Endothelial cell of umbilical vein (primary cell): ENCODE measurements at regions not wholly inside any gene's neighbourhood (a gene's known extent, or its start where the extent isn't known, plus 50 kb on each side); places are given as distances from the start of the nearest gene placed in this dataset.

Experiments used
- BruUV-seq: library from RNA; stranded (reverse); fragments of 400-500 nt; replicated peaks from 2 replicates; lab custom pipeline; 2021; lab: Mats Ljungman, UMichigan
- CTCF ChIA-PET: fragments of 300-600, 350-600 bp; sonication (Branson Sonifier 250); formaldehyde crosslinking; loops from one replicate; lab custom pipeline; 2021; ENCODE audit warnings: antibody characterized with exemption, inconsistent platforms; lab: Charles Lee
- POLR2A ChIA-PET: fragments of 300-600, 350-600 bp; sonication (Branson Sonifier 250); formaldehyde crosslinking; loops from one replicate; lab custom pipeline; 2021; ENCODE audit warnings: antibody characterized with exemption, inconsistent platforms; lab: Charles Lee
- DNase-seq: peaks from one replicate; pipeline ENCODE4 v3.0.0-alpha.2; 2011; ENCODE audit warnings: low read depth, low spot score
- FAIRE-seq: peaks from 2 replicates; lab custom pipeline; 2011; peaks lifted over from hg19 to GRCh38; lab: Jason Lieb, UNC
- H2AFZ ChIP-seq: 2 replicates; pipeline ENCODE4 v1.6.0; 2012; ENCODE audit warnings: low read depth, low read length, control low read depth, inconsistent platforms
- H3K27ac ChIP-seq: 2 replicates; pipeline ENCODE4 v1.5.1; 2011; ENCODE audit warnings: low read depth, mild to moderate bottlenecking, control low read depth, low read length, moderate library complexity; ENCODE audit not compliant: insufficient read depth
- H3K27me3 ChIP-seq, 2 experiments: 2 replicates each; pipeline versions ENCODE4 v1.6.0 to v1.6.1; 2011; ENCODE audit warnings: low read length in 2 of 2, mixed read lengths in 1 of 2; ENCODE audit not compliant: control insufficient read depth in 2 of 2, insufficient read depth in 2 of 2
- H3K36me3 ChIP-seq, 2 experiments: 2 replicates in 1 of 2; 3 replicates in 1 of 2; pipeline ENCODE4 v1.5.1; 2011; ENCODE audit warnings: low read length in 2 of 2, mild to moderate bottlenecking in 1 of 2, moderate library complexity in 1 of 2; ENCODE audit not compliant: control insufficient read depth in 2 of 2, insufficient read depth in 2 of 2; ENCODE audit errors: extremely low read depth in 1 of 2
- H3K4me1 ChIP-seq: 3 replicates; pipeline ENCODE4 v1.5.1; 2011; ENCODE audit warnings: mild to moderate bottlenecking, low read length; ENCODE audit not compliant: control insufficient read depth, insufficient read depth; ENCODE audit errors: extremely low read depth
- H3K4me2 ChIP-seq: 2 replicates; pipeline ENCODE4 v1.6.1; 2011; ENCODE audit warnings: low read length, control low read depth, mixed read lengths; ENCODE audit not compliant: insufficient read depth
- H3K4me3 ChIP-seq, 3 experiments: fragments of 200-600 bp in 1 of 3; sonication (generic), shearing (Covaris generic) in 1 of 3; replicated peaks in 1 of 3; 2 replicates each; pipeline ENCODE4 v1.5.1; 2011 to 2016; ENCODE audit warnings: control low read depth in 3 of 3, low read length in 3 of 3, mild to moderate bottlenecking in 2 of 3, inconsistent platforms in 1 of 3, low read depth in 1 of 3, moderate library complexity in 1 of 3; ENCODE audit not compliant: insufficient read depth in 1 of 3
- H3K79me2 ChIP-seq: 2 replicates; pipeline ENCODE4 v1.6.0; 2012; ENCODE audit warnings: low read length, inconsistent platforms; ENCODE audit not compliant: control insufficient read depth, insufficient read depth
- H3K9ac ChIP-seq: replicated peaks from 2 replicates; pipeline ENCODE3; 2011; ENCODE audit warnings: low read length, control low read depth; ENCODE audit not compliant: insufficient read depth; ENCODE audit errors: extremely low read depth
- H3K9me1 ChIP-seq: replicated peaks from 3 replicates; pipeline ENCODE4 v1.6.0; 2011; ENCODE audit warnings: mild to moderate bottlenecking, low read length; ENCODE audit not compliant: control insufficient read depth, insufficient read depth; ENCODE audit errors: extremely low read depth
- H3K9me3 ChIP-seq: replicated peaks from 2 replicates; pipeline ENCODE4 v1.5.1; 2012; ENCODE audit warnings: low read length, inconsistent platforms; ENCODE audit not compliant: control insufficient read depth, insufficient read depth
- H4K20me1 ChIP-seq: replicated peaks from 2 replicates; pipeline ENCODE3; 2011; ENCODE audit warnings: mild to moderate bottlenecking, low read length; ENCODE audit not compliant: control insufficient read depth, insufficient read depth; ENCODE audit errors: extremely low read depth
- EZH2 ChIP-seq: IDR thresholded peaks from 2 replicates; pipeline ENCODE4 v1.6.1; 2012; ENCODE audit warnings: borderline replicate concordance, low read depth, mild to moderate bottlenecking, moderate library complexity, low read length, inconsistent platforms; ENCODE audit not compliant: severe bottlenecking
- FOS ChIP-seq: IDR thresholded peaks from 2 replicates; pipeline ENCODE4 v1.6.1; 2011; ENCODE audit warnings: mild to moderate bottlenecking, low read length, moderate library complexity, borderline replicate concordance; ENCODE audit not compliant: insufficient read depth
- GATA2 ChIP-seq: IDR thresholded peaks from 2 replicates; pipeline ENCODE4 v1.7.0; 2011; ENCODE audit warnings: low read depth, mild to moderate bottlenecking, moderate library complexity, mixed read lengths, low read length; ENCODE audit not compliant: insufficient read length, insufficient read depth
- JUN ChIP-seq: IDR thresholded peaks from 2 replicates; pipeline ENCODE4 v1.6.1; 2011; ENCODE audit warnings: borderline replicate concordance, low read depth; ENCODE audit not compliant: insufficient read length, insufficient read depth
- MYC ChIP-seq: IDR thresholded peaks from one replicate; pipeline ENCODE4 v1.6.1; 2011; ENCODE audit warnings: mild to moderate bottlenecking, low read depth, low read length
- POLR2A ChIP-seq: IDR thresholded peaks from 2 replicates; pipeline ENCODE4 v1.6.1; 2012; ENCODE audit warnings: low read depth, mild to moderate bottlenecking, control low read depth, low read length
- POLR2AphosphoS5 ChIP-seq: IDR thresholded peaks from 2 replicates; pipeline ENCODE4 v1.6.1; 2012; ENCODE audit warnings: low read depth, mild to moderate bottlenecking, control low read depth, low read length, moderate library complexity; ENCODE audit not compliant: insufficient read depth
- dilution Hi-C: fragments of 300-500 bp; cut with MboI; formaldehyde crosslinking; loops from one replicate; pipeline ENCODE4 v1.15.0; 2019; ENCODE audit warnings: low sequenced_read_pairs; ENCODE audit not compliant: extremely low pct_ligation_motif_present
- intact Hi-C: fragments of 100-400 bp; cut with micrococcal nuclease; formaldehyde crosslinking; loops from one replicate; pipeline ENCODE4 v1.10.0; 2022
- TF ChIP-seq, protein P1 (sequence below): IDR thresholded peaks from 2 replicates; pipeline ENCODE4 v1.6.1; 2011; ENCODE audit not compliant: insufficient read depth, insufficient read length
- TF ChIP-seq, protein P2 (sequence below), 2 donors: IDR thresholded peaks; 1 replicate in 1 of 2; 2 replicates in 1 of 2; pipeline ENCODE4 v1.5.1; 2011; ENCODE audit warnings: low read length in 2 of 2, mild to moderate bottlenecking in 2 of 2, moderate library complexity in 2 of 2, control low read depth in 1 of 2, inconsistent platforms in 1 of 2, low read depth in 1 of 2; ENCODE audit not compliant: insufficient read depth in 1 of 2; ENCODE audit errors: extremely low read depth in 1 of 2

DNA sequence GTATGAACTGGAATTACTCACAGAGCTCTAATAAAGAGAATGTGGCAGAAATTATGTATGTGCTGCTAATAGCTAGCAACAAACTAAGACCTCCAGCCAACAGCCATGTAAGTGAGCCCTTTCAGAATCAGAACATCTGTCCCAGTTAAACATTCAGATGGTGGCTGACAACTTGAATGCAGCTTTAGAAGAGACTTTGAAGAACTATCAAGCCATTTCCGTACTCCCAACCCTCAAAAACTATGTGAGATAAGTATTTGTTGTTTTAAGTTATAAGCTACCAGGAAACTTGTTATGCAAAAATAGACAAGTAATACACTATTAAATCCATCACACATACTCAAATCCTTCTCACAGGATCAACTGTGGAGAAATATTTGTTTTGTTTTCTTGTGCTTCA lies 205.2 kb upstream of the EDIL3 start:
- ChIA-PET CTCF (interaction anchor here (0.6 kb wide), 1 partner anchor 22 kb away, joined by 3 read pairs; no protein-coding TSS in a partner anchor), POLR2A (no interaction called here)
- Histone ChIP-seq H3K9me1 (no peaks in the 10 kb centered on the region), H3K4me2 (no peak overlapping the region), H4K20me1 (no peaks in the 10 kb centered on the region), H3K4me3 (no peak overlapping the region), H3K79me2 (no peaks in the 10 kb centered on the region), H3K36me3 (no peaks in the 10 kb centered on the region), H3K4me1 (no peaks in the 10 kb centered on the region), H3K9me3 (no peaks in the 10 kb centered on the region), H3K27me3 (no peaks in the 10 kb centered on the region), H3K9ac (no peak overlapping the region), H3K27ac (no peak overlapping the region), H2AFZ (no peak overlapping the region)
- no TSS peak for BruUV-seq
- intact Hi-C loops (no loop called here), dilution Hi-C loops (no loop called here)
- FAIRE-seq (no peak), DNase-seq (no peak)
- TF ChIP-seq, protein P1, sequence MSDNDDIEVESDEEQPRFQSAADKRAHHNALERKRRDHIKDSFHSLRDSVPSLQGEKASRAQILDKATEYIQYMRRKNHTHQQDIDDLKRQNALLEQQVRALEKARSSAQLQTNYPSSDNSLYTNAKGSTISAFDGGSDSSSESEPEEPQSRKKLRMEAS: no peak

DNA sequence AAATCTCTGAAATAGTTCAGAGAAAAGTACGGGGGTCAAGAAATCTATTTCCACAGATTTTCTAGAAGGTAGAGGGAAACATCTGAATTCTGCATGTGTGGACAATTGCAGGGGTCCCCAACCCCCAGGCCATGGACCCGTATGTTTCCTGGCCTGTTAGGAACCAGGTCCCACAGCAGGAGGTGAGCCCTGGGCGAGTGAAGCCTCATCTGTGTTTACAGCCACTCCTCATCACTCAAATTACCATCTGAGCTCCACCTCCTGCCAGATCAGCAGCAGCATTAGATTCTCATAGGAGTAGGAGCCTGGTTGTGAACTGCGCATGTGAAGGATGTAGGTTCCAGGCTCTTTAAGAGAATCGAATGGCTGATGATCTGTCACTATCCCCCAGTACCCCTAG lies 200.5 kb upstream of the EDIL3 start:
- Histone ChIP-seq H3K27ac (no peak overlapping the region), H3K79me2 (no peaks in the 10 kb centered on the region), H2AFZ (no peak overlapping the region), H3K4me1 (no peaks in the 10 kb centered on the region), H3K9me1 (no peaks in the 10 kb centered on the region), H3K9ac (no peak overlapping the region), H3K4me3 (no peak overlapping the region), H4K20me1 (no peaks in the 10 kb centered on the region), H3K4me2 (no peak overlapping the region), H3K9me3 (no peaks in the 10 kb centered on the region), H3K27me3 (no peaks in the 10 kb centered on the region), H3K36me3 (no peaks in the 10 kb centered on the region)
- intact Hi-C loops: no loop called here
- BruUV-seq: no TSS peak
- FAIRE-seq (no peak), DNase-seq (no peak)
- TF ChIP-seq POLR2A (no peak), GATA2 (no peak), EZH2 (no peak), FOS (no peak), MYC (no peak), POLR2AphosphoS5 (no peak), JUN (no peak)
- TF ChIP-seq, protein P1: no peak
- TF ChIP-seq, protein P2, sequence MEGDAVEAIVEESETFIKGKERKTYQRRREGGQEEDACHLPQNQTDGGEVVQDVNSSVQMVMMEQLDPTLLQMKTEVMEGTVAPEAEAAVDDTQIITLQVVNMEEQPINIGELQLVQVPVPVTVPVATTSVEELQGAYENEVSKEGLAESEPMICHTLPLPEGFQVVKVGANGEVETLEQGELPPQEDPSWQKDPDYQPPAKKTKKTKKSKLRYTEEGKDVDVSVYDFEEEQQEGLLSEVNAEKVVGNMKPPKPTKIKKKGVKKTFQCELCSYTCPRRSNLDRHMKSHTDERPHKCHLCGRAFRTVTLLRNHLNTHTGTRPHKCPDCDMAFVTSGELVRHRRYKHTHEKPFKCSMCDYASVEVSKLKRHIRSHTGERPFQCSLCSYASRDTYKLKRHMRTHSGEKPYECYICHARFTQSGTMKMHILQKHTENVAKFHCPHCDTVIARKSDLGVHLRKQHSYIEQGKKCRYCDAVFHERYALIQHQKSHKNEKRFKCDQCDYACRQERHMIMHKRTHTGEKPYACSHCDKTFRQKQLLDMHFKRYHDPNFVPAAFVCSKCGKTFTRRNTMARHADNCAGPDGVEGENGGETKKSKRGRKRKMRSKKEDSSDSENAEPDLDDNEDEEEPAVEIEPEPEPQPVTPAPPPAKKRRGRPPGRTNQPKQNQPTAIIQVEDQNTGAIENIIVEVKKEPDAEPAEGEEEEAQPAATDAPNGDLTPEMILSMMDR (IDR thresholded peaks at IDR 0.05; ENCODE audit: extremely low read depth in 1 of 2, insufficient read depth in 1 of 2, low read depth in 1 of 2, low read length in 2 of 2): no peak
- dilution Hi-C loops: no loop called here
- CTCF ChIA-PET: interaction anchor here (0.6 kb wide), 1 partner anchor 969 kb away, joined by 3 read pairs; no protein-coding TSS in a partner anchor
- POLR2A ChIA-PET: no interaction called here
